NCI-H748 treated with DMSO at 0.1 percent for 48 hours (cell line): ENCODE measurements at regions not wholly inside any gene's neighbourhood (a gene's known extent, or its start where the extent isn't known, plus 50 kb on each side); places are given as distances from the start of the nearest gene placed in this dataset.

Experiments used
- DNase-seq: peaks from one replicate; lab custom pipeline; 2025; lab: John Stamatoyannopoulos, UW

DNA sequence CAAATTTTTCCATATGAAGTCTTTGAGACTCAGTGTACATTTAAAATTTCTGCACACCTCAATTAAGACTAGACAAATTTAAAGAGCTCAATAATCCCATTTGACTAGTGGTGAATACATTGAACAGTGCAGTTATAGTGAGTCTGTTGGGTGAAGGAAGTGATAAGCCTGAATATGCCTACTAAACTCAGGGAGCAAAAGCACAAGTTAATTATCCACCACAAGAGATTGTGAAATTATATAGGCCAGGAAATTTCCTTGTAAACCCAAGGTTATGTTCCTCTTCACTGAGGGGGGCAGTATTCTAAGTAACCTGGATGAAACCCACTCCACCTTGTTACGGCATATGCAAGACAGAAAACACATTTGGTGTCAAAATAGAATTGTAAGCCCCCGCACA lies 612.9 kb upstream of the DAB2 start:
- DNase-seq: no peak

DNA sequence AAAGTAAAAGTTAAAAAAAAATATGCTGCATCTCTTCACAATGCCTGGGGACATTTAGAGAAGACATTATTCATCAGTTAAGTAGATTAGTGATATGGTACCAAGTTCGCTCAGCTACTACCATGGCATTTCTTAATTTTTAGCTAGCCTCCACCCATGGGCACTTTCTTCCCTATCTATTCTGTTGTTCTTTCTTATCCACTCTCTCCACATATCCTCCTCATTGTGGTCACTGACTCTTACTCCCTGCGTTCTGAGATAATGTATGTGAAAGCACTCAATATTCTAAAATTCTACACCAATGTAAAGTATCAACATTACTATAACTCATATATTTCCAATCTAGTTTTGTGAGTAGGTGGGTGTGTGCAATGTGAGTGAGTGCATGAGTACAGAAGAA lies 609.7 kb upstream of the DAB2 start:
- no peak for DNase-seq

GRCh38 chr5:40033411-40033810 lies 608.6 kb upstream of the DAB2 start:
- peak; percentile 46 for DNase-seq

DNA sequence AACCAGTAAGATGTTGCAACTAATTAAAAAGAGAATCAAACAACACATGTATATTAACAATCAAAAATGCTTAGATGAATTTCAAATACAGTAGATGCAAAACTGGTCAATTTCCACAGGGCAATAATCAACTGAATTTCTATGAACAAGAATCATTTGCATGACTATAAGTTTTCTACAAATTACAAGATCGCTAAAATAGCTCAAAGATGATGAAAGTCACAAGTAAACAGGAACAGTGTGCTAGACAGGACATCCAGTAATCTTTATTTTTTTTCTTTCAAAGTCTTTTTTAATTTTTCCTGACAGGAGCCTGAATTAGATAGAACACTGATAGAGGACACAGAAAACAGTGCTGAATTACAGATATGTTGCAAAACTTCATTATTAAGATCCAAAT lies 608.2 kb upstream of the DAB2 start:
- DNase-seq: no peak

GRCh38 chr5:40030661-40031060 lies 605.9 kb upstream of the DAB2 start:
- no peak for DNase-seq

- no peak for DNase-seq
Observed at GRCh38 chr5:40029711-40030495, 605.1 kb upstream of the DAB2 start.

GRCh38 chr5:40027400-40027799 lies 602.6 kb upstream of the DAB2 start:
- no peak for DNase-seq

DNA sequence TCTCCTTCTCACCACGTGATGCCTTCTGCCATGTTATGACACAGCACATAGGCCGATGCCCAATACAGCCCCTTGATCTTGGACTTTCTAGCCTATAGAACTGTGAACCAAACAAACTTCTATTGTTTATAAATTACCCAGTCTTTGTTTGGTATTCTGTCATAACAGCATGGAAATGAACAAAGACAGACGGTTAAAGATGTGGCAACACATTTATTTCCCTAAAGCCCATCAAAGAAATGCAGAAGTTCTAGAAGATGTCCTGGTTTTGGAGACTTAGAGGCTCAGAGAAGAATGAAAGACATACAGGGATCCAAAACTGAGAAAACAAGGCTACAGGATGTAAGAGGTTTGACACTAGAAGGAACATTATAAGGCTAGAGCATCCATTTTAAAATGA lies 600.8 kb upstream of the DAB2 start:
- DNase-seq: no peak

DNA sequence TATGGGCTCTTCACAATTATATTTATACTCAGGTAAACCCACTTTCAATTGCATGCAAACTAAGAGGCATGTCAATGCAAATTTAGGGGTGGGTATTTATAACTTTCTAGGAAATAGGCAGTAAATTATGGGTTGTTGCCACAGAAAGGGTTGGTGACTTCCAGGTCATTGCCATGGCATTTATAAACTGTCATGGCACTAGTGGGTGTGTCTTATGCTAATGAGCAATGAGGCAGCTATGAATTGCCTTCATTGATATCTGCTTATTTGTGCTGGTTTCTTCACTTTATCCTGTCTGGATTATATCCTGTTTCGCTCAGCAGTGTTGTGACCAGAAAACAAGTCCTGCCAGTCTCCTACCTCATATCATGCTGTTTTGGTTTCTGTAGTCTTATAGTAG lies 597.3 kb upstream of the DAB2 start:
- DNase-seq: no peak

DNA sequence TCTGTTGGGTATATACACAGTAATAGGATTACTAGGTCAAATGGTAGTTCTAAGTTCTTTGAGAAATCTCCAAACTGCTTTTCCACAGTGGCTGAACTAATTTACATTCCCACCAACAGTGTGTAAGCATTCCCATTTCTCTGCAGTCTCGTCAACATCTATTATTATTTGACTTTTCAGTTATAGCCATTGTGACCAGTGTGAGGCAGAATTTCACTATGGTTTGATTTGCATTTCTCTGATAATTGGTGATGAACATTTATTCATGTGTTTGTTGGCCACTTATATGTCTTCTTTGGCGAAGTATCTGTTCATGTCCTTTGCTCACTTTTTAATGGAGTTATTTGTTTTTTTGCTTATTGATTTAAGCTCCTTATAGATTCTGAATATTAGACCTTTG lies 596.2 kb upstream of the DAB2 start:
- DNase-seq: no peak

GRCh38 chr5:40017918-40018317 lies 593.1 kb upstream of the DAB2 start:
- DNase-seq: no peak

DNA sequence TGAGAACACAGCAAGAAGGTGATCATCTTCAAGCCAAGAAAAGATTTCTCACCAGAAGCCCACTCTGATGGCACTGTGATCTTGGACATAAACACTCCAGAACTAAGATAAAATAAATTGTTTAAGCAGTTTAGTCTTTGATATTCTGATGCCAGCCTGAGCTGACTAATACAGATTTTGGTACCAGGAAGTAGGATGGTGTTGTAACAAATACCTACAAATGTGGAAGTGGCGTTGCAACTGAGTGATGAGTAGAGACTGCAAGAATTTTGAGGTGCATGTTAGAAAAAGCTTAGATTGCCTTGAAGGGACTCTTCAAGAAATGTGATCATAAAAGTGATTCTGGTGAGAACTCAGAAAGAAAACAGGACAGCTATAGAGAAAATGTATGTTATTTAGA lies 592.4 kb upstream of the DAB2 start:
- no peak for DNase-seq

DNA sequence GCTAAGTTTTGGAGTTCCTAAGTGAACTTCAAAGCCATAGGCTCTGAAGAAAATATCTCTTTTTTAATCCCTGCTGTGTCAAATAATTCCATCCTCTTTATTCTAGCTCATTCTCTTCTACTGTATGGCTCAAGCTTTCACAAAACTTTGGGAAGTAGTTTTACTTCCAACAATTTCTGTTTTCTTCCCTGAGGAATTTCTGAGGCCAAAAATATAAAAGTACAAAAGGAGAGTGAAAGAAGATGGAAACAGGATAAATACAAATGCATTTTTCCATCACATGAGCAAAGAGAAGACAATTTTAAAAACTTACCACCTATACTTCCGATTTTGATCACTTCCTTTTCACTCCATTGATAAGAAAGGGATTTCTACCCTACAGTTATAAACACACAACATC lies 585.7 kb upstream of the DAB2 start:
- no peak for DNase-seq

- DNase-seq: no peak
Observed at GRCh38 chr5:40006260-40006659, 581.5 kb upstream of the DAB2 start.

- DNase-seq: no peak
Observed at GRCh38 chr5:40001796-40002195, 577.0 kb upstream of the DAB2 start.

- no peak for DNase-seq
Observed at GRCh38 chr5:39998518-39998917, 573.7 kb upstream of the DAB2 start.

GRCh38 chr5:39995990-39996389 lies 571.2 kb upstream of the DAB2 start:
- DNase-seq: no peak

GRCh38 chr5:39992617-39993202 lies 567.9 kb upstream of the DAB2 start:
- DNase-seq: no peak

- no peak for DNase-seq
Observed at GRCh38 chr5:39986614-39987013, 561.8 kb upstream of the DAB2 start.

- DNase-seq: no peak
Observed at GRCh38 chr5:39980056-39980455, 555.3 kb upstream of the DAB2 start.

DNA sequence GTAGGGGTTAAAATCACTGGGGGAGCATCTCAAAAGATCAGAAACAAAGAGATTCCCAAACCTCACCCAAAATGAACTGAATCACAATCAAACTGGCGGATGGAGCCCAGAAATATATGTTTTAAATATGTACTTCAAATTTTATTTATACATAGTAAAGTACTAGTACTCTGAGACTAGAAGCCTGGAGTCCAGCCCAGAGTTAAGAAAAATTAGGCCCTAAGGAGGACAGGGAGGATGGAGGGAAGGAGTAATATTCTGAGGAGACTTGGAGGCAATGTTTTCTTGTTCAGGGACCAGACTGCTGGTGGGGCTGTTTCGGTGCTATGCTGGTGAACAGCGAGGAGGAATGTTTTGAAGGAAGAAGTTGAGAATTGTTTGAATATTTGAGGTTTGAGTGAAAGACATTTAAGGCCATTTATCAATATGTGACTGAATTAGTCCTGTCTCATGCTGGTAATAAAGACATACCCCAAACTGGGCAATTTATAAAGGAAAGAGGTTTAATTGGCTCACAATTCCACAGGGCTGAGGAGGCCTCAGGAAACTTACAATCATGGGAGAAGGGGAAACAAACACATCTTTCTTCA lies 552.4 kb upstream of the DAB2 start:
- DNase-seq: no peak

- DNase-seq: no peak
Observed at GRCh38 chr5:39970117-39970798, 545.5 kb upstream of the DAB2 start.

- DNase-seq: no peak
Observed at GRCh38 chr5:39968381-39968780, 543.6 kb upstream of the DAB2 start.
